Osteoblast (primary cell): ENCODE measurements at regions not wholly inside any gene's neighbourhood (a gene's known extent, or its start where the extent isn't known, plus 50 kb on each side); places are given as distances from the start of the nearest gene placed in this dataset.

Experiments used
- DNase-seq: peaks from one replicate; pipeline ENCODE4 v3.0.0; 2011; ENCODE audit warnings: low spot score, mixed read lengths; ENCODE audit not compliant: insufficient read length; ENCODE audit errors: missing footprints
- H2AFZ ChIP-seq: 2 replicates; pipeline ENCODE4 v1.6.0; 2011; ENCODE audit warnings: mild to moderate bottlenecking, low read length
- H3K27ac ChIP-seq: 2 replicates; pipeline ENCODE4 v1.5.1; 2011; ENCODE audit warnings: mild to moderate bottlenecking, low read depth, low read length, moderate library complexity
- H3K27me3 ChIP-seq: 2 replicates; pipeline ENCODE4 v1.6.0; 2012; ENCODE audit warnings: mild to moderate bottlenecking, control low read depth, inconsistent platforms, low read length, moderate library complexity; ENCODE audit not compliant: insufficient read depth
- H3K36me3 ChIP-seq: 2 replicates; pipeline ENCODE4 v1.5.1; 2011; ENCODE audit warnings: mild to moderate bottlenecking, low read length, control low read depth, moderate library complexity; ENCODE audit not compliant: insufficient read depth
- H3K4me1 ChIP-seq: 2 replicates; pipeline ENCODE4 v1.5.1; 2011; ENCODE audit warnings: mild to moderate bottlenecking, low read length, control low read depth, moderate library complexity; ENCODE audit not compliant: insufficient read depth
- H3K4me2 ChIP-seq: 2 replicates; pipeline ENCODE4 v1.6.0; 2011; ENCODE audit warnings: mild to moderate bottlenecking, low read length; ENCODE audit not compliant: insufficient read depth
- H3K4me3 ChIP-seq: fragments of 200-600 bp; sonication (generic); 3 replicates; pipeline ENCODE4 v1.5.1; 2012; ENCODE audit warnings: mild to moderate bottlenecking, low read length, inconsistent platforms; ENCODE audit not compliant: insufficient read depth
- H3K79me2 ChIP-seq: 2 replicates; pipeline ENCODE4 v1.6.0; 2012; ENCODE audit warnings: mild to moderate bottlenecking, low read length, control low read depth, inconsistent platforms; ENCODE audit not compliant: insufficient read depth
- H3K9me3 ChIP-seq: 2 replicates; pipeline ENCODE4 v1.5.1; 2011; ENCODE audit warnings: low read depth, low read length, control low read depth
- H4K20me1 ChIP-seq: 2 replicates; pipeline ENCODE4 v1.6.0; 2012; ENCODE audit warnings: mild to moderate bottlenecking, low read length, control low read depth; ENCODE audit not compliant: insufficient read depth
- TF ChIP-seq, protein P1 (sequence below): IDR thresholded peaks from 2 replicates; pipeline ENCODE4 v1.5.1; 2011; ENCODE audit warnings: mild to moderate bottlenecking, low read depth, low read length, moderate library complexity; ENCODE audit errors: extremely low read depth

DNA sequence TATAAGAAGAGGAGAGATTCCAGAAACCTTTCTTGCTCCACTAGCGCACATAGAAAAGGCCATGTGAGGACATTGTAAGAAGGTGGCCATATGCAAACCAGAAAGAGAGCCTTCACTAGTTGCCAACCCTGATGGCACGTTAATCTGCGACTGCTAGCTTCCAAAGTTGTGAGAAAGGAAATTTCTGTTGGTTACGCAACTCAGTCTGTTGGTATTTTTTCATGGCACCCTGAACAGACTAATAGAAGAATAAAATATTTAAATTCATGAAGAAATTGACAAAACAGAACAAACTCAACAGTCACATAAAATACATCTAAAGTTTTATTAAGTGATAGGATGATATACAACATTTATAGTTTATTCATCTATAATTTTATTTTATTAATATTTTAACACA lies 625.9 kb upstream of the NRXN1 start:
- DNase-seq = no peak
- H2AFZ ChIP-seq = no peak overlapping the region

DNA sequence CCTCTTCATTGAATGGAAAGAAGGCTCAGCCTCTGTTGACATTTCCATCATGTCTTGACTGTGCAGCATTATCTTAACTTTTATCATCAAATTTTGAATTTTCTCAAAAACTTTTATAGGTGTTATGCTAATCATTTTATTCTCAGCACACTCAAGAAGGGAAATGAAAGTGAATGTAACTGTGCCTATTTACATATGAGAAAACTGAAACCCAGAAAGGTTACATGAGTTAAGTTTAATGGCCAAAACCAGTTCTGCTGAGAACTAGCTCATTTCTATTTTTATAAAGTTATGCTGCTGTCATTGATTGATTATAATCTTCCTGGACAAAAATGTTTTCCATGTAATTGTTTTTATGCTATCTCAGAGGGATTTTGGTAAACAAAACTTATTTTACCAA lies 618.8 kb upstream of the NRXN1 start:
- Histone ChIP-seq H2AFZ (no peak overlapping the region), H3K27ac (no peak overlapping the region), H3K9me3 (no peaks in the 10 kb centered on the region), H3K27me3 (no peaks in the 10 kb centered on the region), H3K79me2 (no peaks in the 10 kb centered on the region), H3K36me3 (no peaks in the 10 kb centered on the region), H3K4me3 (no peak overlapping the region), H3K4me1 (no peaks in the 10 kb centered on the region), H4K20me1 (no peaks in the 10 kb centered on the region), H3K4me2 (peak overlapping the region; percentile 14)
- DNase-seq = no peak
- TF ChIP-seq, protein P1, sequence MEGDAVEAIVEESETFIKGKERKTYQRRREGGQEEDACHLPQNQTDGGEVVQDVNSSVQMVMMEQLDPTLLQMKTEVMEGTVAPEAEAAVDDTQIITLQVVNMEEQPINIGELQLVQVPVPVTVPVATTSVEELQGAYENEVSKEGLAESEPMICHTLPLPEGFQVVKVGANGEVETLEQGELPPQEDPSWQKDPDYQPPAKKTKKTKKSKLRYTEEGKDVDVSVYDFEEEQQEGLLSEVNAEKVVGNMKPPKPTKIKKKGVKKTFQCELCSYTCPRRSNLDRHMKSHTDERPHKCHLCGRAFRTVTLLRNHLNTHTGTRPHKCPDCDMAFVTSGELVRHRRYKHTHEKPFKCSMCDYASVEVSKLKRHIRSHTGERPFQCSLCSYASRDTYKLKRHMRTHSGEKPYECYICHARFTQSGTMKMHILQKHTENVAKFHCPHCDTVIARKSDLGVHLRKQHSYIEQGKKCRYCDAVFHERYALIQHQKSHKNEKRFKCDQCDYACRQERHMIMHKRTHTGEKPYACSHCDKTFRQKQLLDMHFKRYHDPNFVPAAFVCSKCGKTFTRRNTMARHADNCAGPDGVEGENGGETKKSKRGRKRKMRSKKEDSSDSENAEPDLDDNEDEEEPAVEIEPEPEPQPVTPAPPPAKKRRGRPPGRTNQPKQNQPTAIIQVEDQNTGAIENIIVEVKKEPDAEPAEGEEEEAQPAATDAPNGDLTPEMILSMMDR = no peak

More for the DNA sequence above, 625.9 kb upstream of the NRXN1 start:
- H3K36me3 ChIP-seq = no peaks in the 10 kb centered on the region
- no peak overlapping the region for H3K27ac ChIP-seq
- H3K79me2 ChIP-seq = no peaks in the 10 kb centered on the region
- H3K27me3 ChIP-seq = no peaks in the 10 kb centered on the region
- no peak overlapping the region for H3K4me3 ChIP-seq
- H3K4me2 ChIP-seq = no peak overlapping the region
- TF ChIP-seq, protein P1 = no peak
- no peaks in the 10 kb centered on the region for H3K9me3 ChIP-seq
- H4K20me1 ChIP-seq = no peaks in the 10 kb centered on the region
- H3K4me1 ChIP-seq = no peaks in the 10 kb centered on the region

DNA sequence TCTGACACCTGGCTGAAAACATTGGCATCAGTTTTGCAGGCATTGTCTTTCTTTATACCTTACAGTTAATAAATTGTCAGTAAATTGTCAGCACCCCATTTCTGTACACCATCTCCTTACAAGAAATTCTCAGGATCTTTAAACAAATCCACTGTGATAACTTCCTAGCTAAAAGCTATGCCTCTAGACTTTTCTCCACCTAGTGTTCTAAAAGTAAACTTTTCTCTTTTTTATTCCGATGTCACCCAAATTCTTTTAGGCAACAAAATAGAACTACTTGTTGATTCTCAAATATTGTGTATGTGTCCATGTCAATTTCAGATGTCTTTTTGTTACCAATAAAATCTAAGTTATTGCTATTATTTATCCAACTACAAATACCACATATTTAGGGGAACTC lies 617.4 kb upstream of the NRXN1 start:
- Histone ChIP-seq H3K79me2 (no peaks in the 10 kb centered on the region), H4K20me1 (no peaks in the 10 kb centered on the region)

DNA sequence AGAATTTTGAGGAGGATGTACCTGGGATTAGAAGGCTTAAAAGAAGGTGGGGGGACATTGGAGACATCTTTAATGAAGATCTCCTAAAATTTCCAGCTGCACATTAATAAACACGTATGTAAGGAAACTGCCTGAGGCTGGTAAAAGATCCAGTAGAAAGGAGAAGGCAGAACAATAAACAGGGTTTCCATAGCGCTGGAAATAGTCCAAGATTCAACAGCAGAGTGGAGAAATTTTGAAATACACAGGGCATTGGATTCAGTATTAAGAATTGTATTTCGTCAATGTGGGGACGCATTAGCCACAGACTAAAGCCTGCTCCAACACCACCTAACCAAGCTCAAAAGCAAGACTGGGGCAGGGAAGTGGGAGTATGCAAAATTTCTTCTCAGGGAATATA lies 606.9 kb upstream of the NRXN1 start:
- H3K36me3 ChIP-seq = no peaks in the 10 kb centered on the region
- no peak overlapping the region for H3K4me3 ChIP-seq
- H3K79me2 ChIP-seq = no peaks in the 10 kb centered on the region
- no peaks in the 10 kb centered on the region for H3K27me3 ChIP-seq
- no peak overlapping the region for H3K27ac ChIP-seq
- H2AFZ ChIP-seq = no peak overlapping the region
- no peak for DNase-seq
- TF ChIP-seq, protein P1 = no peak
- no peaks in the 10 kb centered on the region for H3K4me1 ChIP-seq
- H3K4me2 ChIP-seq = no peak overlapping the region
- no peaks in the 10 kb centered on the region for H4K20me1 ChIP-seq
- no peaks in the 10 kb centered on the region for H3K9me3 ChIP-seq

More for the DNA sequence above, 617.4 kb upstream of the NRXN1 start:
- Histone ChIP-seq H3K4me3 (no peak overlapping the region), H3K27me3 (no peaks in the 10 kb centered on the region), H3K4me1 (no peaks in the 10 kb centered on the region), H3K9me3 (no peaks in the 10 kb centered on the region), H3K4me2 (no peak overlapping the region), H3K36me3 (no peaks in the 10 kb centered on the region), H2AFZ (no peak overlapping the region), H3K27ac (no peak overlapping the region)
- TF ChIP-seq, protein P1 = no peak
- no peak for DNase-seq
